Breast epithelium (tissue), 4 donors: ENCODE measurements at regions not wholly inside any gene's neighbourhood (a gene's known extent, or its start where the extent isn't known, plus 50 kb on each side); places are given as distances from the start of the nearest gene placed in this dataset.

Source experiments
- DNase-seq, 2 donors: peaks; one replicate each; pipeline ENCODE4 v3.0.0-alpha.2; 2019; ENCODE audit warnings: low spot score in 2 of 2
- H3K27ac ChIP-seq, 2 donors: fragments of 200-600 bp; sonication (generic) in 1 of 2; one replicate each; pipeline ENCODE4 v1.5.1; 2016 to 2019; ENCODE audit warnings: mild to moderate bottlenecking in 1 of 2
- H3K27me3 ChIP-seq, 2 donors: fragments of 200-600 bp; sonication (generic) in 1 of 2; one replicate each; pipeline versions ENCODE4 v1.5.1 to v1.6.0; 2017 to 2019; ENCODE audit warnings: control low read depth in 1 of 2, mild to moderate bottlenecking in 1 of 2
- H3K36me3 ChIP-seq: fragments of 200-600 bp; one replicate; pipeline ENCODE4 v1.5.1; 2019
- H3K4me1 ChIP-seq, 2 donors: fragments of 200-600 bp; sonication (generic); one replicate each; pipeline ENCODE4 v1.5.1; 2016 to 2019; ENCODE audit warnings: control low read depth in 1 of 2
- H3K4me3 ChIP-seq, 3 donors: fragments of 200-600 bp; sonication (generic); 1 replicate in 2 of 3; 2 replicates in 1 of 3; pipeline ENCODE4 v1.5.1; 2016 to 2019; ENCODE audit warnings: mild to moderate bottlenecking in 3 of 3, moderate library complexity in 2 of 3
- H3K9me3 ChIP-seq, 2 donors: fragments of 200-600 bp; sonication (generic) in 1 of 2; one replicate each; pipeline ENCODE4 v1.5.1; 2016 to 2019; ENCODE audit warnings: control low read depth in 1 of 2
- CTCF ChIP-seq, 3 donors: fragments of 450-650 bp; IDR thresholded peaks; one replicate each; pipeline ENCODE4 v1.5.1; 2016 to 2017; ENCODE audit warnings: antibody characterized with exemption in 3 of 3, mild to moderate bottlenecking in 3 of 3, moderate library complexity in 3 of 3
- POLR2A ChIP-seq: fragments of 450-650 bp; IDR thresholded peaks from one replicate; pipeline ENCODE4 v1.6.1; 2016; ENCODE audit warnings: antibody characterized with exemption, mild to moderate bottlenecking, moderate library complexity
- POLR2AphosphoS5 ChIP-seq, 3 donors: sonication (generic); formaldehyde crosslinking; IDR thresholded peaks; one replicate each; pipeline ENCODE4 v1.6.1; 2017; ENCODE audit warnings: antibody characterized with exemption in 3 of 3
- intact Hi-C: fragments of 100-400 bp; cut with DNase I; formaldehyde crosslinking; loops from one replicate; pipeline ENCODE4 v1.15.1; 2023; ENCODE audit warnings: low total_unique reads

- H3K36me3 ChIP-seq = no peaks in the 10 kb centered on the region
- H3K27me3 ChIP-seq = no peaks in the 10 kb centered on the region
- no peaks in the 10 kb centered on the region for H3K4me1 ChIP-seq
- no peak overlapping the region for H3K4me3 ChIP-seq
- TF ChIP-seq POLR2A = no peak
- TF ChIP-seq CTCF (IDR thresholded peaks at IDR 0.05) = no peak
- TF ChIP-seq POLR2AphosphoS5 (IDR thresholded peaks at IDR 0.05) = no peak
- intact Hi-C loops = no loop called here
- H3K9me3 ChIP-seq = no peaks in the 10 kb centered on the region
- no peak for DNase-seq
- H3K27ac ChIP-seq = no peak overlapping the region
Observed at GRCh38 chr3:162933656-162934055, 1437.0 kb downstream of the OTOL1 start.

- no peaks in the 10 kb centered on the region for H3K36me3 ChIP-seq
- TF ChIP-seq CTCF (IDR thresholded peaks at IDR 0.05) (no peak), POLR2AphosphoS5 (IDR thresholded peaks at IDR 0.05) (no peak), POLR2A (no peak)
- no peak for DNase-seq
- H3K4me1 ChIP-seq = no peaks in the 10 kb centered on the region
- no peaks in the 10 kb centered on the region for H3K27me3 ChIP-seq
- H3K4me3 ChIP-seq = no peak overlapping the region
- no peaks in the 10 kb centered on the region for H3K9me3 ChIP-seq
- H3K27ac ChIP-seq = no peak overlapping the region
- intact Hi-C loops = no loop called here
Observed at GRCh38 chr3:162936706-162937105, 1440.1 kb downstream of the OTOL1 start.

- DNase-seq = no peak
- intact Hi-C loops = no loop called here
- H3K27me3 ChIP-seq = no peaks in the 10 kb centered on the region
- no peaks in the 10 kb centered on the region for H3K36me3 ChIP-seq
- no peaks in the 10 kb centered on the region for H3K9me3 ChIP-seq
- H3K4me3 ChIP-seq = no peak overlapping the region
- TF ChIP-seq POLR2AphosphoS5 (IDR thresholded peaks at IDR 0.05) = no peak
- TF ChIP-seq POLR2A = no peak
- no peak for TF ChIP-seq CTCF (IDR thresholded peaks at IDR 0.05)
- no peak overlapping the region for H3K27ac ChIP-seq
- no peaks in the 10 kb centered on the region for H3K4me1 ChIP-seq
Observed at GRCh38 chr3:162938083-162938482, 1441.5 kb downstream of the OTOL1 start.

- no peaks in the 10 kb centered on the region for H3K36me3 ChIP-seq
- no peak overlapping the region for H3K4me3 ChIP-seq
- H3K9me3 ChIP-seq = peaks cover 0 to 5% of the 10 kb centered on the region in 2 donors
- no peak overlapping the region for H3K27ac ChIP-seq
- no peak for DNase-seq
- intact Hi-C loops = no loop called here
- no peaks in the 10 kb centered on the region for H3K4me1 ChIP-seq
- no peaks in the 10 kb centered on the region for H3K27me3 ChIP-seq
- TF ChIP-seq POLR2A (no peak), POLR2AphosphoS5 (IDR thresholded peaks at IDR 0.05) (no peak), CTCF (IDR thresholded peaks at IDR 0.05) (no peak)
Observed at GRCh38 chr3:162945626-162946025, 1449.0 kb downstream of the OTOL1 start.

- no peaks in the 10 kb centered on the region for H3K4me1 ChIP-seq
- no peaks in the 10 kb centered on the region for H3K9me3 ChIP-seq
- H3K36me3 ChIP-seq = no peaks in the 10 kb centered on the region
- TF ChIP-seq POLR2AphosphoS5 (IDR thresholded peaks at IDR 0.05) = no peak
- TF ChIP-seq POLR2A = no peak
- no peak for TF ChIP-seq CTCF (IDR thresholded peaks at IDR 0.05)
- intact Hi-C loops = no loop called here
- H3K27ac ChIP-seq = no peak overlapping the region
- no peaks in the 10 kb centered on the region for H3K27me3 ChIP-seq
- H3K4me3 ChIP-seq = no peak overlapping the region
- DNase-seq = no peak
Observed at GRCh38 chr3:162956711-162957110, 1460.1 kb downstream of the OTOL1 start.
